ENCODE measurements at regions not wholly inside any gene's neighbourhood (a gene's known extent, or its start where the extent isn't known, plus 50 kb on each side); places are given as distances from the start of the nearest gene placed in this dataset.

DNA sequence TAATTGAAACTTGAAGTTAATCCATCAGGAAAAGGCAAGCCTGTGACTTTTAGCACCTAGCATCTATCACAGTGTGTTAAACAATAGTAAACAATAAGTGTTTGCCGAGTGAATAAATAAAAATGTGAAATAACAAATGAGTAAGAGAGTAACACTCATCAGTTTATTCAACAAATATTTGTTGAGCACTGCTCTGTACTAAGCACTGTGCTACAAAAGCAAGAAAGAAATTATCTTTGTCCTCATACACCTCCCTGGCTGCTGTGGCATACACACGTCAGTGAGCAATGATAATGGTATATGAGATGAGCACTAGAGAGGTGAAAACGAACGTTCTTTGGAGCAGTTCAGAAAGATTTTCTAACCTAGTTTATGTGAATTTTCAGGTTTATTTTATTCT lies 295.0 kb upstream of the LRRC7 start:
- Histone ChIP-seq H3K9me3 (no peaks in the 10 kb centered on the region), H3K4me3 (no peak overlapping the region), H3K27ac (no peak overlapping the region), H3K4me2 (no peak overlapping the region), H3K4me1 (no peaks in the 10 kb centered on the region)
- ChIA-PET POLR2A (no interaction called here), CTCF (no interaction called here)
- FAIRE-seq (no peak), ATAC-seq (no peak), DNase-seq (ENCODE audit: low read depth in 1 of 2, low spot score in 1 of 2) (no peak)
- 10% methylated on average over 4 of the region's 4 CpGs for WGBS (ENCODE audit: missing lambda C conversion rate)
- no peak for TF ChIP-seq FOSB (CRISPR knock-in tag; IDR thresholded peaks at IDR 0.05)
- TF ChIP-seq, protein P1, sequence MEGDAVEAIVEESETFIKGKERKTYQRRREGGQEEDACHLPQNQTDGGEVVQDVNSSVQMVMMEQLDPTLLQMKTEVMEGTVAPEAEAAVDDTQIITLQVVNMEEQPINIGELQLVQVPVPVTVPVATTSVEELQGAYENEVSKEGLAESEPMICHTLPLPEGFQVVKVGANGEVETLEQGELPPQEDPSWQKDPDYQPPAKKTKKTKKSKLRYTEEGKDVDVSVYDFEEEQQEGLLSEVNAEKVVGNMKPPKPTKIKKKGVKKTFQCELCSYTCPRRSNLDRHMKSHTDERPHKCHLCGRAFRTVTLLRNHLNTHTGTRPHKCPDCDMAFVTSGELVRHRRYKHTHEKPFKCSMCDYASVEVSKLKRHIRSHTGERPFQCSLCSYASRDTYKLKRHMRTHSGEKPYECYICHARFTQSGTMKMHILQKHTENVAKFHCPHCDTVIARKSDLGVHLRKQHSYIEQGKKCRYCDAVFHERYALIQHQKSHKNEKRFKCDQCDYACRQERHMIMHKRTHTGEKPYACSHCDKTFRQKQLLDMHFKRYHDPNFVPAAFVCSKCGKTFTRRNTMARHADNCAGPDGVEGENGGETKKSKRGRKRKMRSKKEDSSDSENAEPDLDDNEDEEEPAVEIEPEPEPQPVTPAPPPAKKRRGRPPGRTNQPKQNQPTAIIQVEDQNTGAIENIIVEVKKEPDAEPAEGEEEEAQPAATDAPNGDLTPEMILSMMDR (IDR thresholded peaks at IDR 0.05), result no peak
- no peak for TF ChIP-seq FOSL2 (IDR thresholded peaks at IDR 0.05)
- no peak for TF ChIP-seq FOSL2 (CRISPR knock-in tag; IDR thresholded peaks at IDR 0.05)
- no peak for TF ChIP-seq KDM5A (IDR thresholded peaks at IDR 0.05)
- TF ChIP-seq HEYL (CRISPR knock-in tag; IDR thresholded peaks at IDR 0.05), result no peak
- TF ChIP-seq EHMT2 (IDR thresholded peaks at IDR 0.05; ENCODE audit: low read depth), result no peak
- TF ChIP-seq MAZ (IDR thresholded peaks at IDR 0.05; ENCODE audit: borderline replicate concordance, low read depth, low read length), result no peak
- no peak for TF ChIP-seq ATOH8 (CRISPR knock-in tag; IDR thresholded peaks at IDR 0.05; ENCODE audit: low read depth)
- TF ChIP-seq FOXS1 (CRISPR knock-in tag; IDR thresholded peaks at IDR 0.05), result no peak
- no peak for TF ChIP-seq MYC (IDR thresholded peaks at IDR 0.05; ENCODE audit: borderline replicate concordance, low read length)
- TF ChIP-seq REST (IDR thresholded peaks at IDR 0.05), result no peak
- TF ChIP-seq HOXB13 (CRISPR knock-in tag; IDR thresholded peaks at IDR 0.05; ENCODE audit: low read depth), result no peak
- TF ChIP-seq, protein P2, sequence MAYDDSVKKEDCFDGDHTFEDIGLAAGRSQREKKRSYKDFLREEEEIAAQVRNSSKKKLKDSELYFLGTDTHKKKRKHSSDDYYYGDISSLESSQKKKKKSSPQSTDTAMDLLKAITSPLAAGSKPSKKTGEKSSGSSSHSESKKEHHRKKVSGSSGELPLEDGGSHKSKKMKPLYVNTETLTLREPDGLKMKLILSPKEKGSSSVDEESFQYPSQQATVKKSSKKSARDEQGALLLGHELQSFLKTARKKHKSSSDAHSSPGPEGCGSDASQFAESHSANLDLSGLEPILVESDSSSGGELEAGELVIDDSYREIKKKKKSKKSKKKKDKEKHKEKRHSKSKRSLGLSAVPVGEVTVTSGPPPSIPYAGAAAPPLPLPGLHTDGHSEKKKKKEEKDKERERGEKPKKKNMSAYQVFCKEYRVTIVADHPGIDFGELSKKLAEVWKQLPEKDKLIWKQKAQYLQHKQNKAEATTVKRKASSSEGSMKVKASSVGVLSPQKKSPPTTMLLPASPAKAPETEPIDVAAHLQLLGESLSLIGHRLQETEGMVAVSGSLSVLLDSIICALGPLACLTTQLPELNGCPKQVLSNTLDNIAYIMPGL (CRISPR knock-in tag; IDR thresholded peaks at IDR 0.05; ENCODE audit: borderline replicate concordance), result no peak
- no peak for TF ChIP-seq EP300 (IDR thresholded peaks at IDR 0.05)
- no peak for TF ChIP-seq CBX8 (IDR thresholded peaks at IDR 0.05)
- TF ChIP-seq HOXB5 (CRISPR knock-in tag; IDR thresholded peaks at IDR 0.05), result no peak
- TF ChIP-seq NR3C1 (IDR thresholded peaks at IDR 0.05), result no peak

GRCh38 chr1:69278923-69279322 lies 288.8 kb upstream of the LRRC7 start:
- H3K4me1 ChIP-seq, result no peaks in the 10 kb centered on the region

More at GRCh38 chr1:69278923-69279322, 288.8 kb upstream of the LRRC7 start:
- ChIA-PET CTCF (no interaction called here), POLR2A (no interaction called here)
- DNase-seq (ENCODE audit: low read depth in 1 of 2, low spot score in 1 of 2) (no peak), FAIRE-seq (no peak), ATAC-seq (no peak)
- TF ChIP-seq ZC3H11A (IDR thresholded peaks at IDR 0.05) (no peak), ELK1 (IDR thresholded peaks at IDR 0.05; ENCODE audit: low read depth, low read length) (no peak), BCL3 (IDR thresholded peaks at IDR 0.05) (no peak), HOXA7 (CRISPR knock-in tag; IDR thresholded peaks at IDR 0.05) (no peak), HDAC2 (IDR thresholded peaks at IDR 0.05) (no peak), FOSL2 (IDR thresholded peaks at IDR 0.05) (no peak), FOSL2 (CRISPR knock-in tag; IDR thresholded peaks at IDR 0.05) (no peak)
- TF ChIP-seq, protein P2 (CRISPR knock-in tag; IDR thresholded peaks at IDR 0.05; ENCODE audit: borderline replicate concordance), result no peak
- 0% methylated on average over 2 of the region's 2 CpGs for WGBS (ENCODE audit: missing lambda C conversion rate)
- Histone ChIP-seq H3K4me2 (no peak overlapping the region), H3K27ac (no peak overlapping the region), H3K4me3 (no peak overlapping the region), H3K9me3 (no peaks in the 10 kb centered on the region)

Measured in A549 (cell line).